HFFc6 (cell line): ENCODE measurements at regions not wholly inside any gene's neighbourhood (a gene's known extent, or its start where the extent isn't known, plus 50 kb on each side); places are given as distances from the start of the nearest gene placed in this dataset.

Experiments used
- DNase-seq: peaks from one replicate; pipeline ENCODE4 v3.0.0-alpha.2; 2018
- H3K27ac Mint-ChIP-seq: 2 replicates; pipeline ENCODE4 v1.8.0; 2020; ENCODE audit warnings: mild to moderate bottlenecking, mixed read lengths
- H3K27me3 Mint-ChIP-seq: 2 replicates; pipeline ENCODE4 v1.8.0; 2021; ENCODE audit warnings: mild to moderate bottlenecking, moderate library complexity, mixed read lengths; ENCODE audit not compliant: insufficient read depth
- H3K36me3 Mint-ChIP-seq: 2 replicates; pipeline ENCODE4 v1.8.0; 2021; ENCODE audit warnings: low read depth, mixed read lengths
- H3K4me1 Mint-ChIP-seq: 2 replicates; pipeline ENCODE4 v1.8.0; 2020; ENCODE audit warnings: low read depth, mixed read lengths
- H3K4me3 Mint-ChIP-seq: 2 replicates; pipeline ENCODE4 v1.8.0; 2020; ENCODE audit warnings: mild to moderate bottlenecking, moderate library complexity, mixed read lengths
- H3K9me3 Mint-ChIP-seq: 2 replicates; pipeline ENCODE4 v1.8.0; 2020; ENCODE audit warnings: mild to moderate bottlenecking, mixed read lengths
- CTCF ChIP-seq: fragments of 200-600 bp; sonication (generic); IDR thresholded peaks from 2 replicates; pipeline ENCODE4 v1.5.0; 2021; ENCODE audit warnings: antibody characterized with exemption, mild to moderate bottlenecking

- H3K4me3 Mint-ChIP-seq: no peak overlapping the region
- H3K9me3 Mint-ChIP-seq: peaks cover 11% of the 10 kb centered on the region; the same call in 1 of the 2 replicates
- H3K36me3 Mint-ChIP-seq: peaks cover 11% of the 10 kb centered on the region
- peak; percentile 53; the same call in 1 of the 2 replicates for TF ChIP-seq CTCF
- no peak for DNase-seq
- no peak overlapping the region for H3K27ac Mint-ChIP-seq
- H3K4me1 Mint-ChIP-seq: peaks cover 11% of the 10 kb centered on the region
- no peaks in the 10 kb centered on the region for H3K27me3 Mint-ChIP-seq
Measured at GRCh38 chr17:13939222-13939621, 130.1 kb upstream of the COX10 start.

GRCh38 chr17:13940858-13941665 is 128.2 kb upstream of the COX10 start:
- peaks cover 11% of the 10 kb centered on the region for H3K4me1 Mint-ChIP-seq
- H3K27me3 Mint-ChIP-seq: no peaks in the 10 kb centered on the region
- peaks cover 11% of the 10 kb centered on the region for H3K36me3 Mint-ChIP-seq
- H3K27ac Mint-ChIP-seq: peak overlapping the region; percentile 70
- H3K9me3 Mint-ChIP-seq: peaks cover 11% of the 10 kb centered on the region; the same call in 1 of the 2 replicates
- peak; percentile 85 for DNase-seq
- TF ChIP-seq CTCF: peak; percentile 52
- peak overlapping the region; percentile 43; the same call in 1 of the 2 replicates for H3K4me3 Mint-ChIP-seq

GRCh38 chr17:13941781-13942180 is 127.5 kb upstream of the COX10 start:
- no peak for DNase-seq
- peaks cover 11% of the 10 kb centered on the region; the same call in 1 of the 2 replicates for H3K9me3 Mint-ChIP-seq
- TF ChIP-seq CTCF: no peak
- peaks cover 11% of the 10 kb centered on the region for H3K36me3 Mint-ChIP-seq
- no peak overlapping the region for H3K27ac Mint-ChIP-seq
- peaks cover 11% of the 10 kb centered on the region for H3K4me1 Mint-ChIP-seq
- no peaks in the 10 kb centered on the region for H3K27me3 Mint-ChIP-seq
- no peak overlapping the region for H3K4me3 Mint-ChIP-seq

GRCh38 chr17:13943909-13944308 is 125.4 kb upstream of the COX10 start:
- Mint-ChIP-seq H3K4me3 (no peak overlapping the region), H3K27me3 (no peaks in the 10 kb centered on the region; the same call in 1 of the 2 replicates), H3K4me1 (peaks cover 11% of the 10 kb centered on the region), H3K9me3 (peaks cover 11% of the 10 kb centered on the region; the same call in 1 of the 2 replicates), H3K36me3 (peaks cover 11% of the 10 kb centered on the region), H3K27ac (no peak overlapping the region)
- TF ChIP-seq CTCF: no peak
- no peak for DNase-seq

GRCh38 chr17:13947499-13947898 is 121.8 kb upstream of the COX10 start:
- H3K9me3 Mint-ChIP-seq: no peaks in the 10 kb centered on the region
- no peak for TF ChIP-seq CTCF
- H3K4me3 Mint-ChIP-seq: no peak overlapping the region
- DNase-seq: no peak
- H3K36me3 Mint-ChIP-seq: no peaks in the 10 kb centered on the region
- no peaks in the 10 kb centered on the region for H3K4me1 Mint-ChIP-seq
- no peaks in the 10 kb centered on the region; the same call in 1 of the 2 replicates for H3K27me3 Mint-ChIP-seq
- no peak overlapping the region for H3K27ac Mint-ChIP-seq
